ENCODE measurements at regions not wholly inside any gene's neighbourhood (a gene's known extent, or its start where the extent isn't known, plus 50 kb on each side); places are given as distances from the start of the nearest gene placed in this dataset.
A peak's percentile ranks its signal among the peaks of the same experiment; 100 is the strongest.

GRCh38 chr2:145625111-145625510, 1105.2 kb upstream of the ZEB2 start:
- DNase-seq, result peak in 8 of 58 donors; percentile 0 to 33 (median 3)

GRCh38 chr2:145623136-145623535, 1103.2 kb upstream of the ZEB2 start:
- DNase-seq, result no peak

DNA sequence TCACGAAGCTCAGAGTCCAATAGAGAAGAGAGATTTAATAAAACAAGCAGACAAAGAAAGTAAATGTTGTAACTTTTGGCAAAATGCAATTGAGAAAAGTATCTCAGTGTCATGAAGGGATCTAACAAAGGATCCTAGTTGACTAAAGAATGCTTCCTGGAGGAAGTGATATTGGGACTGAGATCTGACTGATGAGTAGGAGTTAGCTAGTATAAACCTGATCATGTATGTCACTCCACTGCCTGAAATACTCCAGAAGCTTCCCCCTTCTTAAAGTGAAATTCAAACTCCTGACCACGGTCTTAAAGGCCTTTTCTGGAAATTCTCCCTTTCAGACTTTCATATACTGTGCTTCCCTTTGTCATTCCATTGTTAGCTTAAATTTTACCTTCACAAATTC, 1102.4 kb upstream of the ZEB2 start:
- DNase-seq, result no peak

GRCh38 chr2:145617906-145618305, 1098.0 kb upstream of the ZEB2 start:
- no peak for DNase-seq

DNA sequence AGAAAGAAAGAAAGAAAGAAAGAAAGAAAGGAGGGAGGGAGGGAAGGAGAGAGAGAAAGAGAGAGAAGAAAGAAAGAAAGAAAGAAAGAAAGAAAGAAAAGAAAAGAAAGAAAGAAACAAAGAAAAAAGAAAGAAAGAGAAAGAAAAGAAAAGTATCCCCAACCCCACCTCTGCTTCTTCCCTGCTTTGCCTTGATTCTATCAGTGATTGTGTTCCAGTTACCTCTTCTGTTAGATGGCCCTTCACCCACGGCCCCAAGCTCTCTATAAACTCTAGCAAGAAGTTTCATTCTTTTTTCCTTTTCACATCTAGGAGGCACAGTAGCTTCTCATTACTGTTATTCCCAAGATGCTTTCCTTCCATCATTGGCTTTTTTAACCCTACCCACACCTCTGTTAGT, 1097.5 kb upstream of the ZEB2 start:
- DNase-seq, result no peak

DNA sequence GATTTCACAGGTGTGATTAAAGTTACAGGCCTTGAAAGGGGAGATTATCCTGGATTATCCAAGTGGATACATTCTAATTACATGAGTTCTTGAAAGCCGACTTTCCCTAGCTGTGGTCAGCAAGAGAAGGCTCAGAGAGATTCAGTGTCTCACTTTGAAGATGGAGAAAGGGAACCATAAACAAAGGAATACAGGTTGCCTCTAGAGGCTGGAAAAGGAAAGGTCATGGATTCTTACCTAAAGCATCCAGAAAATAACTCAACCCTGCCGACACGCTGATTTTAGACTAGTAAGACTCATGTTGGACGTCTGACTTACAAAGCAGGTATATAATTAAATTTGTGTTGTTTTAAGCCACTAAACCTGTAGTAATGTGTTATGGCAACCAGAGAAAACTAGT, 1095.7 kb upstream of the ZEB2 start:
- DNase-seq, result no peak

DNA sequence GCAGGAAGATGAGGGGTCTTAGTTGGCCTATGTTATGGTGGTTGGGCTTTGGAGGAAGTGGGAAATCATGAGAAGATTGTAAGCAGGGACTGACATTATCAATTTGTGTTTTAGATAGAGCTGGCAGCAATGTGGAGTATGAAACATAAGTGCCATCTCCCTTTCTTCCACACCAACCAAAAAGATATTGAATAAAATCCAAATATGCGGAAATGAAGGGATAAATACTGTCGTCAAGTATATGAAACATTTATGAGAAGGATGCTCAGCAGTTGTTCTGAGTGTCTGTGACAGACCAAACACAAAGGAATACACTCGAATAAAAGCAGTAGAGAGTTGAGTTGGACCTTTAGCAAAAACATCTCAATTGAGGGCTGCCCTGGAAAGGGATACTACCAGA, 1090.0 kb upstream of the ZEB2 start:
- DNase-seq, result no peak

GRCh38 chr2:145601361-145601925, 1081.5 kb upstream of the ZEB2 start:
- DNase-seq, result no peak

GRCh38 chr2:145600811-145601210, 1080.9 kb upstream of the ZEB2 start:
- no peak for DNase-seq

DNA sequence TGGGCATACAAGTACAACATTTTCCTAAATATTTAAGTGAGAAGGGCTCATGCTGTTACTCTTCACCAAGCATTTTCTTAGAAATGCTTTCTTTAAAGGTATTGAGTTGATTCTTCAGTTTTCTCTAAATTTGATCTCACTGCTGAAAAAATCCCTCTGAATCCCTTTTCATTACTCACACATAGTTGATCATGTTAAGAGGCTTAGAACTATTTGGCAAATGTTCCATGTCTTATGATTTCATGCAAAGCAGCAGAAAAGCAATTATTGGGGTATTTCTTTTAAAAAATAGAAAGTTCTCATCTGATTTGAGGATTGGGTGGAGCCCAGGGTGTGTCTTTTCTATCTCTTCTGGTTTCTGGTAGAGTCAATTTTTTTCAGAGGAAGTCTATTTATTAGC, 1079.8 kb upstream of the ZEB2 start:
- DNase-seq, result no peak

DNA sequence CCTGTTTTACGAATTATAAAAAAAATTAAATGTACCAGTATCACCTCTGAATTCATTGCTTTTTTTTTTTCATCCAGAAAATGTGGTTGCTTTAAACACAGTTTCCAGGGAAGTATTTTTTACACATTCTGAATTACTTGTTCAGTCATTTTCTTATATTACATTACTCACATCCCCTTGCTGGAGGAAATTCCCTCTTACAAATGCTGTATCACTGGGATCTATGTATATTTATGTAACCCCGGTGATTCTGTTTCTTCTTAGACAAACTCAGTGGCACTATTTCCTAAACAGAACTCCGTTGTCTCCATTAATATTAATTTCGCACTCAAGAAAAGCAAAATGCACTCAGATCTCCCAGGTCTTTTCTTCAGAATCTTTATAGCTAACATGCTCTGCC, 1078.5 kb upstream of the ZEB2 start:
- no peak for DNase-seq

- DNase-seq, result no peak
Measured at GRCh38 chr2:145597809-145598208, 1077.9 kb upstream of the ZEB2 start.

DNA sequence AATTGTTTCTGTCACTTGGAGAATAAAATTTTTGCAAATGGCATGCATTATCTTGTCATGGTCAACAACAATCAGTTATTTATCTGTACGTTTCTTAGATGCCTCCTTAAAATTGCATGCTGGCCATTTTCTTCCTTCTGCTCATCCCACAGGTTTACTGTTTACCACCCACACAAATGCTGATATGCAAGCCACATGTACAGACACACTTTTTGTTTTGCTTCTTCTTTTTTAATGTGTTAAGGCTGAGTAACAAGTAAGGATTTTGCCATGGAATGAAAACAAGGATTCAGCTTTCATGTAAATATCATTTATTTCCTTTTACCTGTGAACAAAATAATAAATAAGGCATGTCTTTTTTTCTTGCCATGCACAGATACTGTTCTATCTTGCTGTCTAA, 1077.1 kb upstream of the ZEB2 start:
- DNase-seq, result no peak

DNA sequence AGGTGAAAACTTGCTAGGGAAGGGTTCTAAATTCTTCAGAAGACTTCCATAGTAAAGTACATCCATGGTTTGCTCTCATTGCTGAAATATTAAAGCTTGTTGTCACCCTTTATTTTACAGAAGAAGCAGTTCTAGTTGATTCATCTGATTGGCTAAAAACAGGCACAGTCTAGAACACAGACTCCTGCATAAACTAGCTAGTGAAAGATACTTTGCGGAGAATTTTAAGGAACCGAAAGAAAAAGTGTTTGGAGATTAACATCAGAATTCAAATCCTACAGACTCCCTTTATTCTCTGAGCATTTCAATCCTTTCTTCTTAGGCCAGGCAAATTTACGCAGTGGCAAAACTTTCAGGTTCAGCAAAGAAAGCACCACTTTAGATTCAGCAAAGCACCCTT, 1076.5 kb upstream of the ZEB2 start:
- DNase-seq, result no peak

DNA sequence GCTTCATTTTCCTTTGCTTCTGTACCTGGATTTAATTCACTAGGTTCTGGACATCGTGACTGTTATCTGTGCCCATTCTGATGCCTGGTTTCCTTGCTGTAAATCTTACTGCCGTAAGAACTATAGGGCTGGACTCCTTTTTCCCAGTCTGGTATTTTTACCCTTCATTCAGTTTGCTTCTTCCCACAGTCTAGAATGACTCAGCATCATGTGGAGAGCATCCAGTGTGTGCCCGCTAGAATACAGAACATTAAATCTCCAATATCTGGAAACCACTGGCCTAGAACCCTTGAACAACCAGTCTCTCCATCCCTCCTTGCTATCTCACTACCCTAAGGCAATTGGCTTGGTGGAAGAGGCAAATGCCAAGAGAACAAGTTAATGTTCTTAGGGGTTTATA, 1075.4 kb upstream of the ZEB2 start:
- DNase-seq, result peak in 1 of 58 donors; percentile 2

DNA sequence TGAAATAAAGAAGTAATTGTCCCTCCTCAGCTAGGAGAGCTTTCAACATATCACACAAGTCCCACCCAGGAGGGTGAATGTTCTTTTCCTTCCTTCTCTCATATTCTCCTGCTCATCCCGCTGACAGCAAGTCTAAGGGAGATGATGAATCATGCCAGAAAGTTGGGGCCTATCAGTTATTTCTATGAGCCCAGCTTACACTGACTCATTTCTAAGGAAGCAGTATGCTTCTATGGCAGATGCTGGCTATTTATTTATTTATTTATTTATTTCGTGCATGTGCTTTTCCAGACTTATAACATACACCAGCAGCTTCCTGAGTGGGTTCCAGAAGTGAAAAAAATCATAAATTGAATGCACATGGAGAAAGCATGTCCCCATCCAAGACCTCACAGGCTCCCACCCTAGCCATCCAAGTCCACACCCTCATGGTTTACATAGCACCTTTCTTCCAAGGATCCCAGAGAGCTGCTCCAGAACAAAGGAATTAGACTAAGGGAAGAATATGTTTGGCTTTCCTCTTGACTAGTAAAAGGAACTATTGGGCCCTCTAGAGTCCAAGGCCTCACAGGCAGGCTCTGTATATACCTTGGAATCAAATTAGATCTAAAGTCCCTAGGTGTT, 1074.2 kb upstream of the ZEB2 start:
- no peak for DNase-seq

DNA sequence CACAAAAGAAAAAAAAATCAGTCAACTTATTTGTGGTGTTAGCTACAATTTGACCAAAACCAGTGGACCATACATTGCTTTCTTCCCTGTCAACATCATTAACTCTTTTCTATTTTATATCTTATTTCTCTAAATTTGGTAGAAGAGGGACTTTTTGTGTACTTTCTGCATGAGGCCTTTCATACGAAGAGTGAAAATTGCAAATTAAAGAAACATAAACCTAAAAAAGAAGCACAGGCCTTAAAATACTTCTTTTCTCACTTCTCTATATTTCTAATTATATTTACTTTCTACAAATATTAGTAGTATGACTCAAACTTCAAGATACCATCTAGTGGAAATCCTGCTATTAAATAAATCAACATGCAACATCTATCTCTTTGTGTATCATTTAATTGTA, 1073.4 kb upstream of the ZEB2 start:
- no peak for DNase-seq

- no peak for DNase-seq
Measured at GRCh38 chr2:145592361-145592760, 1072.4 kb upstream of the ZEB2 start.

DNA sequence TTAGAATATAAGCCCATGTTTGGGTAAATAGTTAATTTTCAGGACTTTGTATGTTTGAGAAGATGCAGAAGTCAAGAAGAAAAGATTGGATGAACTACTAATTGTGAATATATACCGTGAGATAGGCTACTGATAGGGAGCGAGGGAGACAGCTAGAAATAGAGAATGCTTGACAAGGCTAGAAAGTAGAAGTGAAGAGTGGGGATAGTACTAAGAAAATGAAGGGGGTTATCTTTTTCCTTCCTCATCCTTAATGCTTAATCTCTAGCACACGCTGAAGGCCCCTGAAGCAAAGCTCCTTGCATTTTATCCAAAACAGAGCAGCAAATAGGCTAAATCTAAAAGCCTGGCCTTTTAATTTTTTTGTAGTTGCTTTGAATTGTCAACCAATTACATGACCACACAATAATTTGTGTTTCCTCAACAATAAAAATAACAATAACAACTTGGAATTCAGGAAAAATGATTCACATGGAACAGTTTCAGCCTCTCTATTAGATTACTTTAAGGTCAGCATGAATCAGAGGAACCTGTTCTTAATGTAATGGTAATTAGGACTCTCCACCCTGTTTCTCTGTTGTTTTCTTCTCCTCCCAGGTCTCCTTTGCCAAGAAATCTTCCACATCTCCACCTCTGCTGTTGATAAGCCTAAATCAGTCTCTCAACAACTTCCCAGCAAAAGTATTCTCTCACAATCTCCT, 1071.3 kb upstream of the ZEB2 start:
- no peak for DNase-seq

- DNase-seq, result no peak
Measured at GRCh38 chr2:145587922-145588321, 1068.0 kb upstream of the ZEB2 start.

- no peak for DNase-seq
Measured at GRCh38 chr2:145584353-145584752, 1064.4 kb upstream of the ZEB2 start.

DNA sequence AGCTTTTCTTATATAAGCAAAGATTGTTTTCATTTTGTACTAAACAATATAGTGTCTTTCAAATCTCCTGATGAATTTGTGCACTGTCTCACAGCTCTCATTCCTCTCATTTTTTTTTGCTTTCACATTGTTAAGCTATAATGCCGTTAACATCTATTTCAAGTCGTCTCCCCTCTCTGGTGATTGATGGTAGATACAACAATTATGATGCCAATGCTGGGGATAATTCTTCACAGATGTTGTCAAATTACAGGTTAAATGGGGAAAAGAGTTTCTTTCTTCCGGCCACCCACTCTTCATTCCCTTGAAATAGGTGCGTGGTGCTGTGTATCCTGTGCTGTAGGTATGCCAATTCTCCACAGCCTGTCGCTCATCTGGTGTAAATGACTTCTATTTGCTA, 1053.7 kb upstream of the ZEB2 start:
- DNase-seq, result no peak

DNA sequence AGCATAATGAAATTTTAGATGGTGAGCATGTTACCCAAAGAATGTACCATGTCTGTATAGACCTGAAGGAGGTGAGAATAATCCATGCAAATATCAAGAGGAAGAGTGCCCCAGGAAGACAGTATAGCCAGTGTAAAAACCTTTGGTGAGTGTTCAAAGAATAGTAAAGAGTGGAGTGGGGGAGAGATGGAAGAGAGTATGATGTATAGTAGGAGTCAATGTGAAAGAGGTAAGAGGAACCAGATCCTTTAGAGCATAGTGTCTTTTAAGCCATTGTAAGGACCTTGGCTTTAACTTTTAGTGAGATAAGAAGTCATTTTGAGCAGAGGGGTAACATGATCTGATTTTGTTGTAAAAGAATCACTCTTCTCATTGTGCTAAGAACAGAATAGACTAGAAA, 1052.3 kb upstream of the ZEB2 start:
- DNase-seq, result no peak

Data from anterior cingulate cortex (tissue), 58 donors.